ENCODE measurements at regions not wholly inside any gene's neighbourhood (a gene's known extent, or its start where the extent isn't known, plus 50 kb on each side); places are given as distances from the start of the nearest gene placed in this dataset.

DNA sequence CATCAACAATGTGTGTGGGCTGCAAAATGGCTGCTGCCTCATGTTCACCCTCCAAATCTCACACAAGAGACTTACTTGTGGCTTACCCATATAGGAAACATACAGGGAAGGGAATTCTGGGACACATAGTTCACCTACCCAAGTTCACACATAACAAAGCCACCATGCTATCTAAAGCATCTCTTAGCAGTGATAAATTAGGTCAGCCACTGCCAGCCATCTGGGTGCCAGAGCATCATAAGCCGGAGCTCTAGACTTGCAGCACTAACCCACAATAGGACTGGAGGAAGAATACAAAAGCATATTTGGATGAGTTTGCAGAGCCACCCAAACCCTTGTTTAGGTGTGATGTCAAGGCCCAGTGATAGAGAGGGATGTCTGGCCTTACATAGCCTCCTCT is 321.7 kb downstream of the SEC16B start:
- no peaks in the 10 kb centered on the region for H3K9me3 ChIP-seq (ENCODE audit: low read length)
- H4K20me1 ChIP-seq (ENCODE audit: insufficient read depth, low read length) = no peaks in the 10 kb centered on the region
- TF ChIP-seq PTBP1 (IDR thresholded peaks at IDR 0.05; ENCODE audit: low read depth, low read length, poor library complexity, severe bottlenecking) = no peak
- TF ChIP-seq, protein P1, sequence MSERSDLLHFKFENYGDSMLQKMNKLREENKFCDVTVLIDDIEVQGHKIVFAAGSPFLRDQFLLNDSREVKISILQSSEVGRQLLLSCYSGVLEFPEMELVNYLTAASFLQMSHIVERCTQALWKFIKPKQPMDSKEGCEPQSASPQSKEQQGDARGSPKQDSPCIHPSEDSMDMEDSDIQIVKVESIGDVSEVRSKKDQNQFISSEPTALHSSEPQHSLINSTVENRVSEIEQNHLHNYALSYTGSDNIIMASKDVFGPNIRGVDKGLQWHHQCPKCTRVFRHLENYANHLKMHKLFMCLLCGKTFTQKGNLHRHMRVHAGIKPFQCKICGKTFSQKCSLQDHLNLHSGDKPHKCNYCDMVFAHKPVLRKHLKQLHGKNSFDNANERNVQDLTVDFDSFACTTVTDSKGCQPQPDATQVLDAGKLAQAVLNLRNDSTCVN (CRISPR knock-in tag; IDR thresholded peaks at IDR 0.05; ENCODE audit: borderline replicate concordance) = no peak
- TF ChIP-seq ZMAT3 (CRISPR knock-in tag; conservative IDR thresholded peaks at IDR 0.05) = no peak
- TF ChIP-seq MBNL3 (CRISPR knock-in tag; conservative IDR thresholded peaks at IDR 0.05) = no peak
- TF ChIP-seq ZNF468 (CRISPR knock-in tag; IDR thresholded peaks at IDR 0.05) = no peak
- TF ChIP-seq SIN3B (IDR thresholded peaks at IDR 0.05; ENCODE audit: low read length) = no peak
- TF ChIP-seq JARID2 (CRISPR knock-in tag; IDR thresholded peaks at IDR 0.05; ENCODE audit: insufficient replicate concordance) = no peak
- TF ChIP-seq RXRB (CRISPR knock-in tag; IDR thresholded peaks at IDR 0.05; ENCODE audit: borderline replicate concordance) = no peak
- no peaks in the 10 kb centered on the region for H3K27me3 ChIP-seq (ENCODE audit: control insufficient read depth in 1 of 2, insufficient read depth in 2 of 2, low read length in 2 of 2)
- in situ Hi-C loops (cut with HindIII; ENCODE audit: extremely low pct_ligation_motif_present, low pct_unique_long_range_greater_than_20kb) (no loop called here), intact Hi-C loops (cut with micrococcal nuclease; ENCODE audit: unreplicated experiment) (no loop called here)
- no peak for FAIRE-seq
- no CpG with 5 or more reads among the region's 1 CpG for WGBS (ENCODE audit: low lambda C conversion rate)
- no peaks in the 10 kb centered on the region for H3K79me2 ChIP-seq (ENCODE audit: insufficient read depth, low read length)
- no peaks in the 10 kb centered on the region for H3K36me3 ChIP-seq (replicated peaks in 1 of 2; ENCODE audit: control insufficient read depth in 1 of 2, insufficient read depth in 2 of 2, low read length in 2 of 2)
- ATAC-seq = no peak
- no TSS peak for BruUV-seq (replicated peaks)
- ChIA-PET CTCF (ENCODE audit: low intra/inter-chr PET ratio, low total read pairs) (no interaction called here), POLR2A (no interaction called here)
- H3K27ac ChIP-seq (ENCODE audit: extremely low read length, insufficient read depth, low read length) = no peak overlapping the region
- no peak for DNase-seq (ENCODE audit: low spot score)
- no peak overlapping the region for H3K4me3 ChIP-seq (replicated peaks in 1 of 3; ENCODE audit: insufficient read depth in 1 of 3, low read depth in 2 of 3, low read length in 3 of 3)
- no peak overlapping the region for H2AFZ ChIP-seq (ENCODE audit: low read length)
- H3K4me2 ChIP-seq (ENCODE audit: low read depth, low read length) = 0 out of 2 replicates have a peak overlapping the region, but pooled peaks have one; percentile 1
- no peak overlapping the region for H3K9ac ChIP-seq (ENCODE audit: insufficient read depth, low read depth, low read length)
- H3K4me1 ChIP-seq (ENCODE audit: insufficient read depth, low read length) = peaks cover 21% of the 10 kb centered on the region

Data from HepG2 (cell line).